Activated CD8-positive, alpha-beta memory T cell treated with anti-CD3 and anti-CD28 coated beads for 1 hour (primary cell): ENCODE measurements at regions not wholly inside any gene's neighbourhood (a gene's known extent, or its start where the extent isn't known, plus 50 kb on each side); places are given as distances from the start of the nearest gene placed in this dataset.

ENCODE experiments used
- DNase-seq, 2 donors: peaks; one replicate each; pipeline ENCODE4 v3.0.0-alpha.2; 2020; ENCODE audit warnings: low read depth in 1 of 2; ENCODE audit errors: extremely low read depth in 1 of 2

DNA sequence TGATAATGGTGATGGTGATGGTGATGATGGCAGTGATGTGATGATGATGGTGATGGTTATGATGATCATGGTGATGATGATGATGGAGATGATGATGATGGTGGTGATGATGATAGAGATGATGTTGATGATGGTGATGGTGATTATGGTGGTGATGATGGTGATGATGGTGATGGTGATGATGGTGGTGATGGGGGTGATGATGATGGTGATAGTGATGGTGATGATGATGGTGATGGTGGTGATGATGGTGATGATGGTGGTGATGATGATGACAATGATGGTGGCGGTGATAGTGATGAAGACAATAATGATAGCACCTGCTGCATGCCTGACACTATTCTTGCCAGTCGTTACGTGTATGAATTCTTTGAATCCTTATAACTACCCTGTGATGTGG is 317.9 kb upstream of the AJAP1 start:
- DNase-seq = no peak

DNA sequence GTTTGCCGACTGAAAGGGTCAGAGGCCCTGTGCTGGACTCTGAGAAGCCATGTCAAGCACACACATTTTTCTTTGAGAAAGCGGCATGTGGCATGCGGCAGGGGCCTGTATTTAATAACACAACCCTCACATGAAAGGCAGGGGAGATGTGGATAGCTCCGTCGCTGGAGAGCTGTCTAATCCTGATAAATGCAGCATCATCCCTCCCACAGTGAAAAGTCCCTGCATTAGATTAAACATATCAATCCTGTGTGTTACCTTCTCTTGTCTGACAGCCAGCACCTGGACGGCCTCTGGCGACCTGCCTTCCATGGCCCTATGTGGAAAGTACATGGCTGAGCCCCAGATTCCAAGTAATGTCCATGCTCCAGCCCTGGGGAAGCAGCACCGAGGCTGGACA is 313.0 kb upstream of the AJAP1 start:
- DNase-seq = no peak

DNA sequence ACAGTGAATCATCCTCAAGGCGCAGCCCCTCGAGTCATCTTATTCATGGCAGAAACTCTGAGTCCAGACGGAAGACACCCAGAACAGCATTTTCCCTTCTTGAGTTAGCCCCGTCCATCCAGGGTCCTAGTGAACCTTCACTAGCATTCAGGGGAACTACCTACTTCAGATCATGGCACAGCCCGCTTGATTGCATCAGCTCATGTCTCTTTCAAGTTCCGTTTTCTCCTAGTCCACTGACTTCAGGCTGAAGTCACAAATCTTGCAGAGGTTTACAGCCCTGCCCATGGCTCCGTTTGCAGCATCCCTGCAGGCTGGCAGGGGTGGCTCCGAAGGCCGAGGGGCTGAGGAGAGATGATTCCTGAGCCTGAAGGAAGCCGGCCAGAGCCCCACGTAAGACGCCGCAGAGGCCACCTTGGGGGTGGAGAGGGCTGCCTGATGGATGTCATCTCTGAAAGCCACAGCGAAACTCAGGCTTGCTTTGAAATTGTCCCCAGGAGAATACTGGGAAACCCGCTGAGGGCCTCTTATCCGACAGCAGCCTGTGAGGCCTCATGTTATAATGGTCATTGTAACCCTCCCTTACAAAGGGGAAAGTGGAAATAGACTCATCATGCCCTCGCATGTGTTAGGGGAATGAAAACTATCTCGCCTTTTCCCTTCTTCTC is 310.2 kb upstream of the AJAP1 start:
- DNase-seq = no peak

DNA sequence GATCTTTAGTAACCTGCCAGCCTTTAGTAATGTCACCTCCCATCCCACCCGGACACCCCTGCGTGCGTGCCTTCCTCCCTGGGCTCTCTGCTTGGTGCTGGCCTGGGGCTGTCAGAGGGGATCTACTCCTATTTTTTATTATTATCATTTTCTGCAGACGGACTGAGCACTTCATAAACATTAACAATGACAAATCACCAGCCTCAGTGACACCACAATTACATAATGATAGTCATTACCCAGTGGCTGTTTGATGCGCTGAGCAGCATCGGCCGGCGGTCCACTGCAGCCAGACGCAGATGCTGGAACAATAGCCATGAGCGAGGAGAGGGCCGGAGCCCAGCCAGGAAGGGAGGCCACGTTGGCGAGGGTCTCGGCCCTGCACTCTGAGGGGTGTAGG is 309.3 kb upstream of the AJAP1 start:
- DNase-seq = no peak

DNA sequence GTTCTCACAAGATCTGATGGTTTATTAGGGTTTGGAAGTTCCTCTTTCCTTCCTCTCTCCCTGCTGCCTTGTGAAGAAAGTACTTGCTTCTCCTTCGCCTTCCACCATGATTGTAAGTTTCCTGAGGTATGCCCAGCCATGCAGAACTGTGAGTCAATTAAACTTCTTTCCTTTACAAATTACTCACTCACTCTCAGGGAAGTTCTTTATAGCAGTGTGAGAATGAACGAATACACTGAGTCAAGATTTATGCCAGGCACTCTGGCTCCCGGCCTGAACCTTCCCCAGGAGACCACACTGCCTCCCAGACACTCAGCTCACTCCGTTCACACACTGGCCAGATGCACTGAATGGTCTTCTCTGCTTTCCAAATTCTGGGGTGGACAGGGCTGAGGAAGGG is 308.3 kb upstream of the AJAP1 start:
- no peak for DNase-seq

DNA sequence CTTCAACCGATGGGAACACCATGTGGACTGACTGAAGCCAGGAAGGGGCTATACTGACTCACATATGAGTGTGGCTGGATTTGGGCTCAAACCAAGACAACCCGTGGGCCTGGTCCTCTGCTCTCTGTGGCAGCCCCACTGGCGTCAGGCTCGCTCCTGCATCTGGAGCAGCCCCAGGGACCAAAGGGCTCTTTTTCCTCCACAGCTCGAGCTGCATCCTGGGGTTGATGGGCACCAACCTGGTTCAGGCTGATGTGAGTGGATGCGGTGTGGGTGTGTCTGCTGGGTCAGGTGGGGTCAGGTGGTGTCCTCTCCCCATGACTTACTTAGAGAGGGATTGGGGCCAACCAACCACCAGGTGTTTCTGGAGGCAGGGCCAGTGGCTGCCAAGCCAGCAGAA is 303.0 kb upstream of the AJAP1 start:
- no peak for DNase-seq

DNA sequence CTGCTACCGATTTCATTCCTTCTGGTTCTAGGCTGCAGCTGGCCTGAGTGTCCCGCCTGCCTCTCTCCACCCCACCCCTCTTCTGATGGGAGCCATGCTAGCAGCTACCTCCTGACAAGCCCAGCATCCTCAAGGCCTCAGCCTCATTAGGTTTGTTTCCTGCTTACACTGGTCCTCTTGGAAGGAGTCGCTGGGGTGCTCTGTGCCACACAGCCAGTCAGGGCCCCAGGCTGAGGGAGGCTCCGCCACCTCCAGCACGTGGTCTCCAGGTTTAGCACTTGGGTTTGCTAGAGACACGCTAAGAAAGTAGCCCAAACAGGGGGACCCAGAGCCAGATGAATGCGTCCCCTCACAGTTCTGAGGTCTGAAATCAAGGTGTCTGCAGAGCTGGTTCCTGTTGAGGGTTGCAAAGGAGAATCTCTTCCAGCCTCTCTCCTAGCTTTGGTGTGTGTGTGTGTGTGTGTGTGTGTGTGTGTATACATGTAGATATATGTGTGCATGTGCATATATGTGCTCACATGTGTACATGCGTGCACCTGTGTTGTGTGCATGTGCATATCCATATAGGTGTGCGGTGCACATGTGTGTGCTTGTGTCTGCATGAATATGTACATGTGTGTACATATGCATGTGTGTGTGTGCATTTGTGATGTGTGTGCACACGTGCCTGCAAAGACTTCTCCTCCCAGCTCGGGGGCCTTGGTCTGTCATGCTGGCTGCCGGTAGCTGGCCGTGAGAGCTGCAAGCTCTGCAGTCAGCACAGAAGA is 301.1 kb upstream of the AJAP1 start:
- DNase-seq = no peak

DNA sequence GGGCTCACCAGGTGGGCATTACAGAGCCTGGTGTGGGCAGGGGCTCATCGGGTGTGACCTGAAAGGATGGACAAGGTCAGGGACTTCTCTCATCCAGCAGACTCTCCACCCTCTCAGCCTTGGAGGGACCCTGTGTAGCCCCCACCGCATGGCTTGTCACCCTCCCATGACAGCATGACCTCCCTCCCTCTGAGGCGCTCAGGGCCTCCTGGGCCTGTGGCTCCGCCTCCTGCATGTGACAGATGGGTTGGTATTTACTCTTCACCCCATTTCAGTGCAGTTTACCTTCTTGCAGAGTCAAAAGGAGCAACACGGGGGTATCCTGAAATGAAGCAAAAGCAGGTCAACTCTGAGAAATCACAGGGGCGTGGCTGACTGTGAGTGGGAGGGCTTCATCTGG is 298.6 kb upstream of the AJAP1 start:
- DNase-seq = no peak

DNA sequence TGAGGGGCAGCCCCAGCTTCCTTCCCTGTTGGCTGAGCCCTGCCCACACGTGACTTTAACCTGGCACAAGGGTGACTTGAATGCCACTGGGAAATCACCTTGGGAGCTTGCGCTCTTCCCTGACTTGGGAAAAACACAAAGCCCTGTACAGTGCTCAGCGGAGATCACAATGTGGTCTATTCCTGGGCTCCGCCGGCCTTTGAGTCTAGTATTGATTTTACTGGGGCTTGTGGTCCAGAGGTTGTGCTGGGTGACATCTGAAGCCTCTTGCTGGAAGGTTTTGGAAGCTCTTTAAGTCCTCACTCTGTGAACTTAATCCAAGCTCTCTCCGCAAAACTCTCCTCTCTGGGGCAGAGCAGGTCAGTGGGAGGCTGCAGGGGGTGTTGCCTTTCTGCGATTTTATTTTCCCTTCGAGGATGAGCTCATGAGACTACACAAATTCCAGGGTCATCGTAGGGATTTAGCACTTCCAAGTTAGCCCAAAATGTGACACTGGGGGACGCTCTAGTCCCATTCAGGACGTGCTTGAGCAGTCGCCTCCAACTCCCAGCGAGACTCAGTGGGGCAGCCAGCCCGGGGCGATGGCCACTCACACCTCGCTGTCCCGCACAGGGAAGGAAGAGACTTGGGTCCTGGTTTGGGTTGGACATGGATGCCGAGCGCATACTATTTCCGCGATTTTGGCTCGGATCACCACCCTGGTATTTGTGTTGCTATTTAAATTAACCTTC is 291.9 kb upstream of the AJAP1 start:
- DNase-seq = no peak

DNA sequence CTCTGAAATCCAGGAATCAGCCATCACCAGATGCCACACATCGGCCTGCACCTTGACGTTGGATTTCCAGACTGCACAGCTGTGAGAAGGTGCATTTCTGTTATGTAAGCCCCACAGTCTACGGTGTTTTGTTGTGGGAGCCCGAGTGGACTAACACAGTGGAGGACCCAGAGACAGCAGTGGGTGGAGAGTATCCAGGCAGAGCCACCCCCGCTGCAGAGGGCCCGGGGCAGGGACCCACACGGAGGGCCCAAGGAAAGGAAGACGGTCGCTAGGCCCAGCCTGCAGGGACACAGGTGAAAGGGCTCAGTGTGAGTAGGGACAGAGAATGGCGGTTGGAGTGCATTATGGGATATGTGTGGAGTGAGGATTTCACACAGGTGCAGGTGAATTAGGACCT is 288.3 kb upstream of the AJAP1 start:
- DNase-seq = no peak

DNA sequence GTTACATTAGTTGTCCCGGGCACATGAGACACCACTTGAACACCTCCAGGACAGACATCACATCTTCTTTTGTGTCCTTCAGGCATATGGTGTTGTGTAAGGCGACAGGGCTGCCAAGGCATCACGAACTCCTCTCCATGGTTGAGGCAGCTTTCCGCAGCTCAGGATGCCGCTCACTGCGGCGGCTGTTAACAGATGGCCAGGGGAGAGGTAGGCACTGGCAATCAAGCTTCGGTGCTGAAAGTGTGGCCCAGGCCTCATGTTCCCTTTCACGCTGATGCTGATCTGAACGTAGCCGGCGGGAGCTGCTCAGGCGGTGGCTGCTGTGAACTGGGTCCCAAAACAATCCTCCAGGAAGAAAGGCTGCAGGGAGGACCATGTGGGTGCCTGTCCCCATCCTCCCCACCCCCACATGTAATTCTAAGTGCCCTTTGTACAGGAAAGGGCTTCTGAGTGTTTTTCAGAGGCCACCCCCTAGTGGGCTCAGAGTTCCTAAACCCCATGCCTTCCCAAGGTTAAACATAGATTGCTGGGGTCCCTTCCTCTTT is 287.1 kb upstream of the AJAP1 start:
- DNase-seq = no peak

DNA sequence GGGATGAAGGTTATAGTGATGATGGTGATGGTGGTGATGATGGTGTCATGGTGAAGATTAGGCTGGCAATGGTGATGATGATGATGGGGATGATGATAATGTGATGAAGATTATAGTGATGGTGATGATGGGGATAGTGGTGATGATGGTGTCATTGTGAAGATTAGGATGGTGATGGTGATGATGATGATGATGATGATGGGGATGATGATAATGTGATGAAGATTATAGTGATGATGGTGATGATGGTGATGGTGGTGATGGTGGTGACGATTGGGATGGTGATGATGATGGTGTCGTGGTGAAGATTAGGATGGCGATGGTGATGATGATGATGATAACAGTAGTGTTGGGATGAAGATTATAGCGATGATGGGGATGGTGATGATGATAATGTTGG is 285.1 kb upstream of the AJAP1 start:
- no peak for DNase-seq

DNA sequence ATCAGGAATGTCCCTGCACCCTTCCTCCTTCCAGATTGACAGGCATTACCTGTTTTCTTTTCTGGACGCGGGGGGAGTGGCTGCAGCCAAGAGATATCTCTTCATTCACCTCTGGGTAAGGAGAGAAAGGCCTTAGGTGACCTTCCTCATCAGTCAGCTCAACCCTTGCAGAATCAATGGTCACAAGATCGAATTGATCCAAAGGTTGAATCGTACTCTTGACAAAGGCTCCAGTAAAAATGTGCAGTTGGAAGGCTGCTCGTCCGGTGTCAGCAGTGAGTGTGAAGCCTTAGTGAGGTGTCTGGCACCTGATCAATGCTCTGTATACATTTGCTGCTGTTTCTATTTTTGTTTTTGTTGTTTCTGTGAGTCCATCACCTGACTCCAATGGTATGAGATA is 282.6 kb upstream of the AJAP1 start:
- DNase-seq = no peak

DNA sequence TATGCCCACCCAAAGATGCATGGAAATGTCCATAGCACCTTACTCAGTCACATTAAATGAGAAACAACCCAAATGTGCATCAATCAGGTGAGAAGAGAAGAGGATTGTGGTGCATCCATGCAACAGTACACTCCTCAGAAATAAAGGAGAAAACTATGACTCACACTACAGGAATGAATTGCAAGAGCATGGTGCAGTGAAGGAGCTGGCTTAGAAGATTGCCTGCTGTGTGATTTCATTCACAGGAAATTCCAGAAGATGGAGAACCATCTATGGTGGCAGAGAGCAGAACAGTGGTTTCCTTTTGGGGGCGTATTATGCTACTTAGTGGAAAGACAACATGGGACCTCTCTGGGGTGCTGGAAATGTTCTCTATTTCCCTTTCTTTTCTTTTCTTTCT is 278.6 kb upstream of the AJAP1 start:
- no peak for DNase-seq

DNA sequence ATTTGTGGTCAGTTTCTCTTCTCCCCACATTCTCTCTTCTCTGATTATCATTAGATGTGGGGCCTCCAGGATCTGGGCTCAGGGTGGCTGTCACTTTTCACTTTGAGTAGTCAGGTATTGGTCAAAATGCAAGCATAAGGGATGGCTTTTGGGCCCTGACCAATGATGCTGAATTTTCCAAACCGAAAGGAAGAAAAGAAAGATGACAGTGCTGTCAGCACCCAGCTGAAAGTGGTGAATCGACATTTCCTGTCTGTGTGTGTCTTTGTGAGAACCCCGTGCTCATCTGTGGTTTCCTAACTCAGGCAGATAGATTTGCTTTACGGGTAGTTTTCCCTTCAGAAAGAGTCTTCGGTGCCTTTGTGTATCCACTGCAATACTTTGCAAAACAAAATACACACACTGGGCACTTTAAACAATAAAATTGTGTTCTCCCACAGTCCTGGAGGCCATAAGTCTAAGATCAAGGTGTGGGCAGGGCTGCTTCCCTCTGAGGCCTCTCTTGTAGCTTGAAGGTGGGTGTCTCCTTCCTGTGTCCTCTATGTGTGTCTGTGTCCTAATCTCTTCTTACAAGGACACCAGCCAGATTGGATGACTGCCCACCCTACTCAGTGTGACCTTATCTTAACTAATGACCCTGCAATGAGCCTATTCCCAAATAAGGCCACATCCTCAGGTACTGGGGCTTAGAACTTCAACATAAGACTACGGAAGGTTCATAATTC is 274.8 kb upstream of the AJAP1 start:
- DNase-seq = no peak

DNA sequence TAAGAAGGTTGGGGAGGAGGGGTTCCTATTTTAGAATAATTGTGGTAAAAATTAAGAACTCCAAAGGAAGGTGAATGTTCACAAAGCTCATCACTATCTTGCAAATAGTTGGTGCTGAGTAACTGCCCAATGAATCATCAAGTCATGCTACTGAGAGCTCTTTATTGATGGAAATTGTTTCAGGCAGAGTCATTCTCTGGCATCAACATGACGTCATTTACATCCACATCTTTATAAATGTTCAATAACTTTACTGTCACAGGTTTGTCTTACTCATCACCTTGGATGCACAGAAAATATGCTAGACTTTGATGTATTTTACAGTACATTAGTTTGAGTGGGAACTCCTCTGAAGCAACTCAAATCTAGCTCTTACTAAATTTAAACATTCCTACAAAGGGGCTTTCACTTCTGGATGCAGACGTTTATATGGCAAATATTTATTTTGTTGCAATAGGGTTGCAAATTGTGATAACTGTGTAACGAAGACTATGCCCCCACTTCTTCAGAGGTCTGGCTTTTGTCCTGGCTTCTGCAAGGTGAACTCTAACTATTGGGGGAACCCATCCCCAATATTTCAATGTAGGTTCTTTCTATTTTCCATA is 273.7 kb upstream of the AJAP1 start:
- no peak for DNase-seq

DNA sequence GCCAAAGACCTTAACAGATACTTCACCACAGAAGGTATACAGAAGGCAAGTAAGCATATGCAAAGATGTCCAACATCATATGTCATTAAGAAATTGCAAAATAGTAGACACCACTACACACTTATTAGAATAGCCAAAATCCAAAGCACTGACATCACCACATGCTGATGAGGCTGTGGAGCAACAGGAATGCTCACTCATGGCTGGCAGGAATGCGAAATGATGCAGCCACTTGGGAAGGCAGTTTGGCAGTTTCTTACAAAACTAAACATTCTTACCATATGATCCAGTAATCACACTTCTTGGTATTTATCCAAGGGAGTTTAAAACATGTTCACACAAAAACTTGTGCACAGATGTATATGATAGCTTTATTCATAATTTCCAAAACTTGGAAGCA is 261.2 kb upstream of the AJAP1 start:
- no peak for DNase-seq

DNA sequence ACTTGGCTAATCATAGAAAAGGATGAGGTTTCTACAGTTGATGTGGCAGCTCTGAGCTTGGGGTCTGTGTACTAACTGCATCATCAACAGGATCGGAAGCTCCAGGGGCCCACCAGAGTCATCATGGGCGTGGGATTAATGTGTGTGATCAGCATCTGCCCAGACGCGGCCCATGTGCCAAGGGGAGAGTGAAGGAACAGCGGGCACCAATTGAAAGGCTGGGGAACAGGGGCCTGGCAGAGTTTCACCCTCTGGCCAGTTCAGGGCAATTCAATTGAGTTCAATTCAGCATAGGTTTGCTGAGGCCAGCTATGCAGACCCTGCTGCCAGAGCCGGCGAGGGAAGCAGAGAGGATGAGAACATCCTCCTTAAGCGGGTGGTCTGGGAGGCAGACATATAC is 260.0 kb upstream of the AJAP1 start:
- no peak for DNase-seq

DNA sequence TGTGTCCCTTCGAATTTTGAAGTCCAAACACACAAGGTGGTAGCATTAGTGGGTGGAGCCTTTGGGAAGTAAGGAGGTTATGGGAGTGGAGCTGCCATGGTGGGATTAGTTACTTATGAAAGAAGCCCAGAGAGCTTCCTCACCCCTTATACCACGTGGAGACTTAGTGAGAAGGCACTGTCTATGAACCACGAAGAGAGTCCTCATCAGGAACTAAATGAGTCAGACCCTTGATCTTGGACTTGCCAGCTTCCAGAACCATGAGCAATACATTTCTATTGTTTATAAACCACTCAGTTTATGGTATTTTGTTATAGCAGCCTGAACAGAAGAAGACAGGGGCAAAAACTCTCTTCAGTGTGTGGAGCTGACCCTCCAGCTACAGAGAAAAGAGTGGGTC is 259.3 kb upstream of the AJAP1 start:
- no peak for DNase-seq

DNA sequence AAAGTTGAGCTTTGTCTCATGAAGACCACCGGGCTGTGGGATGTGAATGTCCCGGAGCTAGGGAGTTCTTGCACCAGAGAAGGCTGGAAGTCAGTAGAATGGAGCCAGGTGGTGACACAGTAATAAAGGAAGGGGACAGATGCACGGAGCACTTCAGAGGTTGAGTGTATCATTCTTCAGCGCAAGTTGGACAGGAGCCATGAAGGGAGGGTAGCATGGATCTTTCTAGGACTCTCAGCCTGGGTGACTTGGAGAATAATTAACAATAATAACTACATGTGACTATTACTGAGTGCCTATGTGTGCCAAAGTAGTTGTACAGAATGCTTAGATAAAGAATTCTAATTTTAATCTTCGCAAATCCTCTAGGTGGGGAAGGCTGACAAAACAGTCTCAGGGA is 258.7 kb upstream of the AJAP1 start:
- no peak for DNase-seq

DNA sequence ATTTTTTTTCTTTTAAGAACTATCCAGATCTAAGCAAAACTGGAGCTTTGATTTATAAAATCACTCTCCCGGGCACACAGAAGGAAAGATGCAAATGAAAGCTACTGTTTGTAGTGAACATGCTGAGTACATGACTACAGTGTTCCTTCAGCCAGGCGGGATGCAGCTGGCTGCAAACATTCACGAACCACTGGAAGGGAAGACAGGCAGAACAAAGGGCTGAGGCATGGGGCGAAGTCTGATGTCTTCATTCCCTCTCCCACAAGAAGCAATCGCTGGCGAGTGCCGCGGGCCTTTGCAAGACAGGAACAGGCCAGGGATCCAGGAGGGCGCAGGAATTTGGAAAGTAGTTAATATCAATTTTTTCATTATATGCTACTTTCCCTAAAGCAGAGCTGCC is 257.9 kb upstream of the AJAP1 start:
- DNase-seq = no peak
